GM23338 (cell line): ENCODE measurements at regions not wholly inside any gene's neighbourhood (a gene's known extent, or its start where the extent isn't known, plus 50 kb on each side); places are given as distances from the start of the nearest gene placed in this dataset.

Source experiments
- ATAC-seq: fragments of 200-7000 bp; cut with Tn5 transposase; 3 replicates; pipeline ENCODE4 v1.9.1; 2020
- DNase-seq: peaks from one replicate; pipeline ENCODE4 v3.0.0-alpha.2; 2015; ENCODE audit warnings: low spot score
- H2AFZ ChIP-seq: fragments of 200-600 bp; sonication (generic); 2 replicates; pipeline ENCODE4 v1.8.0; 2016; ENCODE audit warnings: antibody characterized with exemption, mild to moderate bottlenecking, moderate library complexity
- H3F3A ChIP-seq: fragments of 200-600 bp; sonication (generic); replicated peaks from 2 replicates; pipeline ENCODE4 v1.8.0; 2017; ENCODE audit warnings: antibody characterized with exemption, mixed run types, low read depth
- H3K27ac ChIP-seq: fragments of 200-600 bp; sonication (generic); 2 replicates; pipeline ENCODE4 v1.6.1; 2016; ENCODE audit warnings: low read depth
- H3K27me3 ChIP-seq: fragments of 200-600 bp; sonication (generic); 2 replicates; pipeline ENCODE4 v1.8.0; 2016; ENCODE audit warnings: mild to moderate bottlenecking, mixed run types, moderate library complexity; ENCODE audit not compliant: insufficient read depth
- H3K36me3 ChIP-seq: fragments of 200-600 bp; sonication (generic); 2 replicates; pipeline ENCODE4 v1.8.0; 2016; ENCODE audit warnings: mild to moderate bottlenecking; ENCODE audit not compliant: insufficient read depth
- H3K4me1 ChIP-seq: fragments of 200-600 bp; sonication (generic); 2 replicates; pipeline ENCODE4 v1.8.0; 2016; ENCODE audit warnings: mild to moderate bottlenecking, moderate library complexity; ENCODE audit not compliant: insufficient read depth
- H3K4me2 ChIP-seq: fragments of 200-600 bp; sonication (generic); 2 replicates; pipeline ENCODE4 v1.7.1; 2017; ENCODE audit warnings: mixed run types
- H3K4me3 ChIP-seq: fragments of 200-600 bp; sonication (generic); 2 replicates; pipeline ENCODE4 v1.6.1; 2016; ENCODE audit warnings: mixed run types
- H3K79me2 ChIP-seq: fragments of 200-600 bp; sonication (generic); replicated peaks from 2 replicates; pipeline ENCODE4 v1.8.0; 2017; ENCODE audit warnings: mild to moderate bottlenecking; ENCODE audit not compliant: insufficient read depth
- H3K9me2 ChIP-seq: fragments of 200-600 bp; sonication (generic); 2 replicates; pipeline ENCODE4 v1.8.0; 2017; ENCODE audit not compliant: insufficient read depth
- H4K20me1 ChIP-seq: fragments of 200-600 bp; sonication (generic); replicated peaks from 2 replicates; pipeline ENCODE4 v1.8.0; 2017; ENCODE audit warnings: mild to moderate bottlenecking; ENCODE audit not compliant: insufficient read depth
- H3K27ac Mint-ChIP-seq: 2 replicates; pipeline ENCODE4 v1.8.0; 2020; ENCODE audit warnings: inconsistent platforms, mild to moderate bottlenecking, moderate library complexity, mixed read lengths
- H3K27me3 Mint-ChIP-seq: 3 replicates; pipeline ENCODE4 v1.8.0; 2022; ENCODE audit warnings: low read depth, mild to moderate bottlenecking, moderate library complexity, mixed read lengths, inconsistent platforms; ENCODE audit not compliant: insufficient read depth, poor library complexity
- H3K36me3 Mint-ChIP-seq: 3 replicates; pipeline ENCODE4 v1.8.0; 2021; ENCODE audit warnings: low read depth, mild to moderate bottlenecking, inconsistent platforms, moderate library complexity, mixed read lengths
- H3K4me1 Mint-ChIP-seq: 3 replicates; pipeline ENCODE4 v1.8.0; 2020; ENCODE audit warnings: mild to moderate bottlenecking, inconsistent platforms, mixed read lengths
- H3K4me3 Mint-ChIP-seq: 3 replicates; pipeline ENCODE4 v1.8.0; 2021; ENCODE audit warnings: moderate library complexity, mild to moderate bottlenecking, inconsistent platforms, mixed read lengths
- H3K9me3 Mint-ChIP-seq: 3 replicates; pipeline ENCODE4 v1.8.0; 2020; ENCODE audit warnings: moderate library complexity, mild to moderate bottlenecking, inconsistent platforms, mixed read lengths
- CREB1 ChIP-seq: fragments of 250-450 bp; sonication (Bioruptor Pico); IDR thresholded peaks from 2 replicates; pipeline ENCODE4 v1.5.0; 2020; ENCODE audit warnings: low read depth, mild to moderate bottlenecking, moderate library complexity
- CTCF ChIP-seq, 2 experiments: fragments of 200-600 bp in 1 of 2; sonication (generic) in 1 of 2; conservative IDR thresholded peaks; 2 replicates each; pipeline versions ENCODE4 v1.5.1 to v1.6.1; 2016 to 2017; ENCODE audit warnings: antibody characterized with exemption in 2 of 2, low read depth in 2 of 2, mild to moderate bottlenecking in 2 of 2, moderate library complexity in 1 of 2
- ETS1 ChIP-seq: IDR thresholded peaks from 2 replicates; pipeline ENCODE4 v1.6.1; 2016; ENCODE audit warnings: antibody characterized with exemption
- EZH2 ChIP-seq: fragments of 200-600 bp; sonication (generic); IDR thresholded peaks from one replicate; pipeline ENCODE4 v1.8.0; 2017; ENCODE audit warnings: antibody characterized with exemption, mild to moderate bottlenecking, low read depth; ENCODE audit not compliant: unreplicated experiment
- JUNB ChIP-seq: IDR thresholded peaks from one replicate; pipeline ENCODE4 v1.6.1; 2016; ENCODE audit warnings: antibody characterized with exemption; ENCODE audit not compliant: unreplicated experiment
- NANOG ChIP-seq: IDR thresholded peaks from 2 replicates; pipeline ENCODE4 v1.6.1; 2016; ENCODE audit warnings: antibody characterized with exemption, borderline replicate concordance
- STAT1 ChIP-seq: IDR thresholded peaks from one replicate; pipeline ENCODE4 v1.6.1; 2016; ENCODE audit warnings: antibody characterized with exemption; ENCODE audit not compliant: unreplicated experiment
- ZNF114 ChIP-seq: fragments of 250-450 bp; sonication (Bioruptor Pico); IDR thresholded peaks from 2 replicates; pipeline ENCODE4 v1.5.0; 2020; ENCODE audit warnings: mild to moderate bottlenecking, moderate library complexity
- ZNF331 ChIP-seq: fragments of 250-450 bp; sonication (Bioruptor Pico); IDR thresholded peaks from 2 replicates; pipeline ENCODE4 v1.5.0; 2020; ENCODE audit warnings: low read depth, mild to moderate bottlenecking, moderate library complexity
- ZNF462 ChIP-seq: fragments of 250-450 bp; sonication (Bioruptor Pico); IDR thresholded peaks from 2 replicates; pipeline ENCODE4 v1.5.0; 2020; ENCODE audit warnings: mild to moderate bottlenecking, moderate library complexity

- TF ChIP-seq CTCF (conservative IDR thresholded peaks at IDR 0.05; ENCODE audit: low read depth in 2 of 2) (peak in 1 of 2 experiments; percentile 49; a peak in 2 of 4 replicates), STAT1 (no peak)
Observed at GRCh38 chr2:62410015-62410453, 96.0 kb downstream of the TMEM17 start (continued).

- 0 out of 2 replicates have a peak, but pooled peaks cover 9% of the 10 kb centered on the region for H3K9me2 ChIP-seq
- H4K20me1 ChIP-seq = no peaks in the 10 kb centered on the region
- H3K4me3 ChIP-seq = no peak overlapping the region
- Mint-ChIP-seq H3K36me3 (peaks cover 12% of the 10 kb centered on the region), H3K27ac (no peak overlapping the region), H3K4me1 (peaks cover 20% of the 10 kb centered on the region), H3K27me3 (peaks cover 13% of the 10 kb centered on the region), H3K9me3 (peaks cover 15% of the 10 kb centered on the region; the same call in 2 of the 3 replicates), H3K4me3 (no peak overlapping the region)
- H3K36me3 ChIP-seq = no peaks in the 10 kb centered on the region
- no peak overlapping the region for H3K27ac ChIP-seq
- H3F3A ChIP-seq = 0 out of 2 replicates have a peak, but pooled peaks cover 7% of the 10 kb centered on the region
- no peak for ATAC-seq
- H3K4me1 ChIP-seq = peaks cover 23% of the 10 kb centered on the region
- H3K79me2 ChIP-seq = no peaks in the 10 kb centered on the region
- no peak for DNase-seq
- H3K4me2 ChIP-seq = no peak overlapping the region
- no peak for TF ChIP-seq EZH2
- H2AFZ ChIP-seq = no peak overlapping the region
- no peaks in the 10 kb centered on the region for H3K27me3 ChIP-seq
Observed at GRCh38 chr2:62409442-62409841, 96.6 kb downstream of the TMEM17 start.

GRCh38 chr2:62408241-62408677 is 97.7 kb downstream of the TMEM17 start:
- Mint-ChIP-seq H3K4me1 (peaks cover 20% of the 10 kb centered on the region), H3K4me3 (no peak overlapping the region), H3K27ac (no peak overlapping the region), H3K36me3 (peaks cover 12% of the 10 kb centered on the region), H3K9me3 (peaks cover 15% of the 10 kb centered on the region; the same call in 2 of the 3 replicates), H3K27me3 (peaks cover 11% of the 10 kb centered on the region)
- peaks cover 23% of the 10 kb centered on the region for H3K4me1 ChIP-seq
- no peaks in the 10 kb centered on the region for H3K27me3 ChIP-seq
- no peaks in the 10 kb centered on the region for H4K20me1 ChIP-seq
- no peak for DNase-seq
- H3K79me2 ChIP-seq = no peaks in the 10 kb centered on the region
- no peak overlapping the region for H3K4me2 ChIP-seq
- H3K27ac ChIP-seq = no peak overlapping the region
- 0 out of 2 replicates have a peak, but pooled peaks cover 9% of the 10 kb centered on the region for H3K9me2 ChIP-seq
- H3K4me3 ChIP-seq = no peak overlapping the region
- ATAC-seq = no peak
- H2AFZ ChIP-seq = 0 out of 2 replicates have a peak overlapping the region, but pooled peaks have one; percentile 10
- H3F3A ChIP-seq = 0 out of 2 replicates have a peak, but pooled peaks cover 7% of the 10 kb centered on the region
- H3K36me3 ChIP-seq = no peaks in the 10 kb centered on the region
- TF ChIP-seq ZNF462 (CRISPR knock-in tag) (no peak), NANOG (no peak), JUNB (no peak), ZNF331 (CRISPR knock-in tag) (no peak), ETS1 (no peak), ZNF114 (CRISPR knock-in tag) (no peak), EZH2 (no peak), CREB1 (CRISPR knock-in tag) (no peak)
